HuH-7 (cell line): ENCODE measurements at regions not wholly inside any gene's neighbourhood (a gene's known extent, or its start where the extent isn't known, plus 50 kb on each side); places are given as distances from the start of the nearest gene placed in this dataset.

Source experiments
- DNase-seq: peaks from one replicate; pipeline ENCODE4 v3.0.0; 2011; ENCODE audit warnings: low spot score

- no peak for DNase-seq
Measured at GRCh38 chr2:122875091-122875865, 1119.8 kb downstream of the TSN start.

GRCh38 chr2:122883849-122884248 is 1128.4 kb downstream of the TSN start:
- no peak for DNase-seq

GRCh38 chr2:122884889-122885288 is 1129.4 kb downstream of the TSN start:
- DNase-seq: no peak

- DNase-seq: no peak
Measured at GRCh38 chr2:122885436-122885835, 1130.0 kb downstream of the TSN start.

GRCh38 chr2:122886479-122887145 is 1131.2 kb downstream of the TSN start:
- no peak for DNase-seq

- DNase-seq: no peak
Measured at GRCh38 chr2:122899614-122900013, 1125.5 kb upstream of the CNTNAP5 start.

- DNase-seq: no peak
Measured at GRCh38 chr2:122905431-122905830, 1119.7 kb upstream of the CNTNAP5 start.

- DNase-seq: no peak
Measured at GRCh38 chr2:122908159-122908558, 1116.9 kb upstream of the CNTNAP5 start.

GRCh38 chr2:122927197-122927596 is 1097.9 kb upstream of the CNTNAP5 start:
- no peak for DNase-seq

- DNase-seq: no peak
Measured at GRCh38 chr2:122927710-122928557, 1097.2 kb upstream of the CNTNAP5 start.

GRCh38 chr2:122929347-122929746 is 1095.7 kb upstream of the CNTNAP5 start:
- no peak for DNase-seq

GRCh38 chr2:122935506-122935905 is 1089.6 kb upstream of the CNTNAP5 start:
- no peak for DNase-seq

- DNase-seq: no peak
Measured at GRCh38 chr2:122939796-122940195, 1085.3 kb upstream of the CNTNAP5 start.

GRCh38 chr2:122949523-122949922 is 1075.6 kb upstream of the CNTNAP5 start:
- DNase-seq: no peak

- no peak for DNase-seq
Measured at GRCh38 chr2:122955776-122956175, 1069.3 kb upstream of the CNTNAP5 start.

- DNase-seq: no peak
Measured at GRCh38 chr2:122960759-122961641, 1064.1 kb upstream of the CNTNAP5 start.

- no peak for DNase-seq
Measured at GRCh38 chr2:122966461-122966860, 1058.6 kb upstream of the CNTNAP5 start.

GRCh38 chr2:122977580-122977979 is 1047.5 kb upstream of the CNTNAP5 start:
- no peak for DNase-seq

GRCh38 chr2:122980671-122981070 is 1044.4 kb upstream of the CNTNAP5 start:
- no peak for DNase-seq

- DNase-seq: no peak
Measured at GRCh38 chr2:122982936-122983335, 1042.2 kb upstream of the CNTNAP5 start.

- no peak for DNase-seq
Measured at GRCh38 chr2:122988395-122989221, 1036.5 kb upstream of the CNTNAP5 start.
